ENCODE measurements at regions not wholly inside any gene's neighbourhood (a gene's known extent, or its start where the extent isn't known, plus 50 kb on each side); places are given as distances from the start of the nearest gene placed in this dataset.

GRCh38 chr13:75101348-75101747 lies 380.6 kb downstream of the TBC1D4 start:
- Histone ChIP-seq H3K36me3 (ENCODE audit: insufficient read depth, low read length) (no peaks in the 10 kb centered on the region), H3K4me3 (ENCODE audit: low read length) (no peak overlapping the region), H3K27me3 (ENCODE audit: control insufficient read depth in 1 of 2, insufficient read depth in 2 of 2, low read length in 2 of 2) (peaks cover 3 to 10% of the 10 kb centered on the region in 2 experiments), H3K4me1 (ENCODE audit: insufficient read depth, low read length) (no peaks in the 10 kb centered on the region), H3K27ac (ENCODE audit: low read depth in 1 of 2, low read length in 2 of 2) (no peak overlapping the region), H3K9me3 (ENCODE audit: control insufficient read depth in 1 of 2, insufficient read depth in 1 of 2, low read length in 2 of 2) (no peaks in the 10 kb centered on the region)
- DNase-seq: no peak
- TF ChIP-seq CTCF (IDR thresholded peaks at IDR 0.05): no peak
- no peak for ATAC-seq (ENCODE audit: poor library complexity)
- Mint-ChIP-seq H3K36me3 (ENCODE audit: low read depth) (no peaks in the 10 kb centered on the region), H3K27me3 (peaks cover 16% of the 10 kb centered on the region), H3K4me3 (no peak overlapping the region), H3K9me3 (no peaks in the 10 kb centered on the region), H3K27ac (no peak overlapping the region), H3K4me1 (ENCODE audit: low read depth) (no peaks in the 10 kb centered on the region)
- ChIA-PET POLR2A (no interaction called here), CTCF (no interaction called here)
- intact Hi-C loops (cut with DNase I, micrococcal nuclease): no loop called here

GRCh38 chr13:75092143-75092542 lies 389.8 kb downstream of the TBC1D4 start:
- no peaks in the 10 kb centered on the region for H3K9me3 Mint-ChIP-seq
- ChIA-PET CTCF (no interaction called here), POLR2A (no interaction called here)
- Histone ChIP-seq H3K27me3 (ENCODE audit: control insufficient read depth in 1 of 2, insufficient read depth in 2 of 2, low read length in 2 of 2) (no peaks in the 10 kb centered on the region), H3K9me3 (ENCODE audit: control insufficient read depth in 1 of 2, insufficient read depth in 1 of 2, low read length in 2 of 2) (no peaks in the 10 kb centered on the region), H3K27ac (ENCODE audit: low read depth in 1 of 2, low read length in 2 of 2) (no peak overlapping the region), H3K4me3 (ENCODE audit: low read length) (no peak overlapping the region), H3K36me3 (ENCODE audit: insufficient read depth, low read length) (no peaks in the 10 kb centered on the region), H3K4me1 (ENCODE audit: insufficient read depth, low read length) (no peaks in the 10 kb centered on the region)
- ATAC-seq (ENCODE audit: poor library complexity) (no peak), DNase-seq (no peak)
- intact Hi-C loops (cut with DNase I, micrococcal nuclease): no loop called here
- TF ChIP-seq CTCF (IDR thresholded peaks at IDR 0.05): no peak
- H3K4me3 Mint-ChIP-seq: no peak overlapping the region
- H3K27me3 Mint-ChIP-seq: peaks cover 6% of the 10 kb centered on the region
- no peaks in the 10 kb centered on the region for H3K4me1 Mint-ChIP-seq (ENCODE audit: low read depth)
- H3K36me3 Mint-ChIP-seq (ENCODE audit: low read depth): no peaks in the 10 kb centered on the region
- H3K27ac Mint-ChIP-seq: no peak overlapping the region

- TF ChIP-seq CTCF (IDR thresholded peaks at IDR 0.05): no peak
- ChIA-PET POLR2A (no interaction called here), CTCF (no interaction called here)
- DNase-seq: no peak
- Mint-ChIP-seq H3K27me3 (peaks cover 6% of the 10 kb centered on the region), H3K36me3 (ENCODE audit: low read depth) (no peaks in the 10 kb centered on the region), H3K27ac (no peak overlapping the region), H3K4me3 (no peak overlapping the region), H3K9me3 (no peaks in the 10 kb centered on the region), H3K4me1 (ENCODE audit: low read depth) (no peaks in the 10 kb centered on the region)
- Histone ChIP-seq H3K36me3 (ENCODE audit: insufficient read depth, low read length) (no peaks in the 10 kb centered on the region), H3K27me3 (ENCODE audit: control insufficient read depth in 1 of 2, insufficient read depth in 2 of 2, low read length in 2 of 2) (no peaks in the 10 kb centered on the region), H3K27ac (ENCODE audit: low read depth in 1 of 2, low read length in 2 of 2) (no peak overlapping the region), H3K4me1 (ENCODE audit: insufficient read depth, low read length) (no peaks in the 10 kb centered on the region), H3K4me3 (ENCODE audit: low read length) (no peak overlapping the region), H3K9me3 (ENCODE audit: control insufficient read depth in 1 of 2, insufficient read depth in 1 of 2, low read length in 2 of 2) (no peaks in the 10 kb centered on the region)
- intact Hi-C loops (cut with DNase I, micrococcal nuclease): no loop called here
- ATAC-seq (ENCODE audit: poor library complexity): no peak
These were observed 390.3 kb downstream of the TBC1D4 start for GRCh38 chr13:75091718-75092117.
